HepG2 (cell line): ENCODE measurements at regions not wholly inside any gene's neighbourhood (a gene's known extent, or its start where the extent isn't known, plus 50 kb on each side); places are given as distances from the start of the nearest gene placed in this dataset.

Experiments
- HNF4A ChIP-seq: sonication (generic); formaldehyde crosslinking; IDR thresholded peaks from 2 replicates; pipeline ENCODE4 v1.4.0; 2020; ENCODE audit warnings: missing genetic modification reagents
- MEIS2 ChIP-seq: sonication (generic); formaldehyde crosslinking; IDR thresholded peaks from 2 replicates; pipeline ENCODE4 v1.9.0; 2021; ENCODE audit warnings: mild to moderate bottlenecking, missing genetic modification reagents
- SIN3A ChIP-seq: IDR thresholded peaks from 2 replicates; pipeline ENCODE4 v1.6.1; 2011; ENCODE audit warnings: low read depth, mild to moderate bottlenecking, control low read depth, low read length, borderline replicate concordance
- TCF12 ChIP-seq, 2 experiments: fragments of 450-650 bp in 1 of 2; sonication (generic) in 1 of 2; formaldehyde crosslinking in 1 of 2; IDR thresholded peaks; 2 replicates each; pipeline versions ENCODE4 v1.6.1 to v1.8.0; 2017 to 2022; ENCODE audit warnings: antibody characterized with exemption in 1 of 2, mild to moderate bottlenecking in 1 of 2, missing genetic modification reagents in 1 of 2, moderate library complexity in 1 of 2
- TGIF2 ChIP-seq: IDR thresholded peaks from 2 replicates; pipeline ENCODE4 v1.6.1; 2016; ENCODE audit warnings: control low read depth, missing compliant biosample characterization
- ZBTB8A ChIP-seq: sonication (generic); formaldehyde crosslinking; IDR thresholded peaks from 2 replicates; pipeline ENCODE4 v1.4.0; 2020; ENCODE audit warnings: mild to moderate bottlenecking, low read depth, missing genetic modification reagents, borderline replicate concordance
- ZFP62 ChIP-seq: sonication (generic); formaldehyde crosslinking; IDR thresholded peaks from 2 replicates; pipeline ENCODE4 v1.4.0; 2020; ENCODE audit warnings: missing genetic modification reagents
- TF ChIP-seq, protein P1 (sequence below): sonication (generic); formaldehyde crosslinking; IDR thresholded peaks from 2 replicates; pipeline ENCODE4 v1.4.0; 2020; ENCODE audit warnings: mild to moderate bottlenecking, missing genetic modification reagents, borderline replicate concordance

DNA sequence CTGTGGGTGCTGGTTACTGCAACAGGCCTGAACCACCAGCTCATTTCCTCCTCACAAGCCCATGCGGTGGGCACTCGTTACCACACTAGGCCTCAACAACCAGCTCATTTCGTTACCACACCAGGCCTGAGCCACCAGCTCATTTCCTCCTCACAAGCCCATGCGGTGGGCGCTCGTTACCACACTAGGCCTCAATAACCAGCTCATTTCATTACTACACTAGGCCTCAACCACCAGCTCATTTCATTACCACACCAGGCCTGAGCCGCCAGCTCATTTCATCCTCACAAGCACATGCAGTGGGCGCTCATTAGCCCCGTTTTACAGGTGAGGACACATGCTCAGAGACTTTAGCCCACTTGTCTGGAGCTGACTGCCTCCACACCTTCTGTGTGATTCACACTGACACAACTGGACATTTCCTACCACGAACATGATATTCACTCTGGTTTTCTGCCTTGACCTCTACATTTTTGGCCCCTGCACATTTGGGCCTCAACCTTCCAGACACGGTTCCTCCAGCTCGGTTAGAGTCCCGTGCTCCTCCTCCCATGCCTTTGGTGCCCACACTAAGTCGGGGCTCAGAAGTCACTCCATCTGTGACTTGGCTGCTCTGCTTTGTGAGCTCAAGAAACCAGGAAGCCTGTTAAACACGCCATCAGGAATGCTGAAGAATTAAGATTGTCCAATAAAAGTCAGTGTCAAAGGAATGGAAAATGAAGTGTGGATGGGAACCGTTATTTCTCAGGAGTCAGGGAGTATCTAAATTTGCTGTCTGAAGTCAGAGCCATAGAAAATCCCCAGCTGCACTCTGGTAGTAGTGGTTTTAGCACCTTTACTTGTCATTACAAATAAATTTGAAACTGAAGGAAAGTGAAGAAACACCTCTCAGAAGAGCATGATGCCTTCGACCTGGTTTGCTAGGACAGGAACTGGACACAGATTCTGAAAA, 55.8 kb upstream of the LANCL2 start:
- TF ChIP-seq TGIF2, result no peak
- no peak for TF ChIP-seq ZBTB8A
- TF ChIP-seq TCF12 (IDR thresholded peaks at IDR 0.05), result no peak
- TF ChIP-seq TCF12 (CRISPR knock-in tag; IDR thresholded peaks at IDR 0.05), result no peak
- TF ChIP-seq, protein P1, sequence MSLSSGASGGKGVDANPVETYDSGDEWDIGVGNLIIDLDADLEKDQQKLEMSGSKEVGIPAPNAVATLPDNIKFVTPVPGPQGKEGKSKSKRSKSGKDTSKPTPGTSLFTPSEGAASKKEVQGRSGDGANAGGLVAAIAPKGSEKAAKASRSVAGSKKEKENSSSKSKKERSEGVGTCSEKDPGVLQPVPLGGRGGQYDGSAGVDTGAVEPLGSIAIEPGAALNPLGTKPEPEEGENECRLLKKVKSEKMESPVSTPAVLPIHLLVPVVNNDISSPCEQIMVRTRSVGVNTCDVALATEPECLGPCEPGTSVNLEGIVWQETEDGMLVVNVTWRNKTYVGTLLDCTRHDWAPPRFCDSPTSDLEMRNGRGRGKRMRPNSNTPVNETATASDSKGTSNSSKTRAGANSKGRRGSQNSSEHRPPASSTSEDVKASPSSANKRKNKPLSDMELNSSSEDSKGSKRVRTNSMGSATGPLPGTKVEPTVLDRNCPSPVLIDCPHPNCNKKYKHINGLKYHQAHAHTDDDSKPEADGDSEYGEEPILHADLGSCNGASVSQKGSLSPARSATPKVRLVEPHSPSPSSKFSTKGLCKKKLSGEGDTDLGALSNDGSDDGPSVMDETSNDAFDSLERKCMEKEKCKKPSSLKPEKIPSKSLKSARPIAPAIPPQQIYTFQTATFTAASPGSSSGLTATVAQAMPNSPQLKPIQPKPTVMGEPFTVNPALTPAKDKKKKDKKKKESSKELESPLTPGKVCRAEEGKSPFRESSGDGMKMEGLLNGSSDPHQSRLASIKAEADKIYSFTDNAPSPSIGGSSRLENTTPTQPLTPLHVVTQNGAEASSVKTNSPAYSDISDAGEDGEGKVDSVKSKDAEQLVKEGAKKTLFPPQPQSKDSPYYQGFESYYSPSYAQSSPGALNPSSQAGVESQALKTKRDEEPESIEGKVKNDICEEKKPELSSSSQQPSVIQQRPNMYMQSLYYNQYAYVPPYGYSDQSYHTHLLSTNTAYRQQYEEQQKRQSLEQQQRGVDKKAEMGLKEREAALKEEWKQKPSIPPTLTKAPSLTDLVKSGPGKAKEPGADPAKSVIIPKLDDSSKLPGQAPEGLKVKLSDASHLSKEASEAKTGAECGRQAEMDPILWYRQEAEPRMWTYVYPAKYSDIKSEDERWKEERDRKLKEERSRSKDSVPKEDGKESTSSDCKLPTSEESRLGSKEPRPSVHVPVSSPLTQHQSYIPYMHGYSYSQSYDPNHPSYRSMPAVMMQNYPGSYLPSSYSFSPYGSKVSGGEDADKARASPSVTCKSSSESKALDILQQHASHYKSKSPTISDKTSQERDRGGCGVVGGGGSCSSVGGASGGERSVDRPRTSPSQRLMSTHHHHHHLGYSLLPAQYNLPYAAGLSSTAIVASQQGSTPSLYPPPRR, result no peak
- TF ChIP-seq MEIS2 (CRISPR knock-in tag), result no peak
- no peak for TF ChIP-seq HNF4A (CRISPR knock-in tag)
- no peak for TF ChIP-seq ZFP62 (CRISPR knock-in tag)
- no peak for TF ChIP-seq SIN3A
